IMR-90 (cell line): ENCODE measurements at regions not wholly inside any gene's neighbourhood (a gene's known extent, or its start where the extent isn't known, plus 50 kb on each side); places are given as distances from the start of the nearest gene placed in this dataset.

ENCODE experiments used
- ATAC-seq: fragments of 200-7000 bp; cut with Tn5 transposase; 2 replicates; pipeline ENCODE4 v1.9.1; 2020; ENCODE audit warnings: low read depth, mild to moderate bottlenecking, moderate library complexity
- BruUV-seq: library from RNA; stranded (reverse); fragments of 400-500 nt; replicated peaks from 2 replicates; lab custom pipeline; 2021; lab: Mats Ljungman, UMichigan
- CTCF ChIA-PET: fragments of 300-600 bp; formaldehyde crosslinking; extraction: SDS; loops from one replicate; lab custom pipeline; 2021; ENCODE audit warnings: antibody characterized with exemption; lab: Yijun Ruan, JAX
- POLR2A ChIA-PET: fragments of 300-600 bp; sonication (Branson Sonifier 250); formaldehyde crosslinking; loops from one replicate; lab custom pipeline; 2022; ENCODE audit warnings: antibody characterized with exemption; ENCODE audit not compliant: unreplicated experiment; lab: Charles Lee
- DNase-seq: peaks from one replicate; pipeline ENCODE4 v3.0.0; 2013
- H2AFZ ChIP-seq: replicated peaks from 2 replicates; pipeline ENCODE3; 2013; ENCODE audit warnings: low read length, mild to moderate bottlenecking; ENCODE audit not compliant: poor library complexity
- H2AK5ac ChIP-seq: 2 replicates; pipeline ENCODE4 v1.6.1; 2013; ENCODE audit warnings: low read depth, low read length, inconsistent platforms
- H2AK9ac ChIP-seq: replicated peaks from 2 replicates; pipeline ENCODE3; 2013; ENCODE audit warnings: mild to moderate bottlenecking, low read depth, low read length, moderate library complexity; ENCODE audit not compliant: poor library complexity
- H2BK120ac ChIP-seq: 2 replicates; pipeline ENCODE4 v1.6.1; 2013; ENCODE audit warnings: low read depth, low read length, inconsistent platforms
- H2BK15ac ChIP-seq: 3 replicates; pipeline ENCODE4 v1.6.1; 2013; ENCODE audit warnings: low read depth, low read length, inconsistent platforms
- H2BK20ac ChIP-seq: 2 replicates; pipeline ENCODE4 v1.6.1; 2013; ENCODE audit warnings: low read depth, mild to moderate bottlenecking, inconsistent platforms, low read length, moderate library complexity
- H2BK5ac ChIP-seq: 2 replicates; pipeline ENCODE4 v1.6.1; 2013; ENCODE audit warnings: mild to moderate bottlenecking, low read depth, low read length, inconsistent platforms; ENCODE audit not compliant: poor library complexity, severe bottlenecking
- H3K14ac ChIP-seq: replicated peaks from 2 replicates; pipeline ENCODE4 v1.6.1; 2013; ENCODE audit warnings: low read depth, low read length, inconsistent platforms
- H3K18ac ChIP-seq: 2 replicates; pipeline ENCODE4 v1.6.1; 2013; ENCODE audit warnings: low read depth, low read length, control low read depth
- H3K23ac ChIP-seq: 2 replicates; pipeline ENCODE4 v1.6.1; 2013; ENCODE audit warnings: low read depth, low read length, inconsistent platforms
- H3K27ac ChIP-seq: 2 replicates; pipeline ENCODE4 v1.5.1; 2013; ENCODE audit warnings: mild to moderate bottlenecking, control low read depth, low read length; ENCODE audit not compliant: insufficient read depth
- H3K27me3 ChIP-seq: 2 replicates; pipeline ENCODE4 v1.6.1; 2013; ENCODE audit warnings: low read length; ENCODE audit not compliant: control insufficient read depth, insufficient read depth
- H3K36me3 ChIP-seq: 2 replicates; pipeline ENCODE4 v1.6.1; 2013; ENCODE audit warnings: low read length, mixed read lengths; ENCODE audit not compliant: control insufficient read depth, insufficient read depth
- H3K4ac ChIP-seq: 2 replicates; pipeline ENCODE4 v1.6.1; 2013; ENCODE audit warnings: low read depth, low read length, inconsistent platforms
- H3K4me1 ChIP-seq: 2 replicates; pipeline ENCODE4 v1.6.1; 2013; ENCODE audit warnings: low read length, mixed read lengths; ENCODE audit not compliant: control insufficient read depth, insufficient read depth
- H3K4me2 ChIP-seq: 2 replicates; pipeline ENCODE4 v1.6.1; 2013; ENCODE audit warnings: low read depth, mild to moderate bottlenecking, control low read depth, low read length, moderate library complexity
- H3K4me3 ChIP-seq: 2 replicates; pipeline ENCODE4 v1.5.1; 2013; ENCODE audit warnings: low read depth, mild to moderate bottlenecking, control low read depth, low read length, moderate library complexity; ENCODE audit not compliant: insufficient read depth
- H3K56ac ChIP-seq: 2 replicates; pipeline ENCODE4 v1.6.1; 2013; ENCODE audit warnings: low read length, inconsistent platforms; ENCODE audit not compliant: insufficient read depth; ENCODE audit errors: extremely low read depth
- H3K79me1 ChIP-seq, 2 experiments: 2 replicates each; pipeline ENCODE4 v1.6.1; 2013; ENCODE audit warnings: low read length in 2 of 2, inconsistent platforms in 1 of 2, low read depth in 1 of 2
- H3K9ac ChIP-seq: 2 replicates; pipeline ENCODE4 v1.6.1; 2013; ENCODE audit warnings: low read depth, low read length, control low read depth
- H3K9me1 ChIP-seq: 2 replicates; pipeline ENCODE4 v1.6.1; 2013; ENCODE audit warnings: low read length, inconsistent platforms; ENCODE audit not compliant: insufficient read depth
- H3K9me3 ChIP-seq: 2 replicates; pipeline ENCODE4 v1.6.1; 2013; ENCODE audit warnings: low read length; ENCODE audit not compliant: control insufficient read depth, insufficient read depth
- H4K20me1 ChIP-seq: 2 replicates; pipeline ENCODE4 v1.6.1; 2013; ENCODE audit warnings: low read length, inconsistent platforms; ENCODE audit not compliant: insufficient read depth
- H4K5ac ChIP-seq: 2 replicates; pipeline ENCODE4 v1.6.1; 2013; ENCODE audit warnings: mild to moderate bottlenecking, low read depth, low read length, control low read depth
- H4K8ac ChIP-seq, 2 experiments: 2 replicates each; pipeline ENCODE4 v1.6.1; 2013; ENCODE audit warnings: low read depth in 2 of 2, low read length in 2 of 2, control low read depth in 1 of 2, inconsistent platforms in 1 of 2
- H4K91ac ChIP-seq: 2 replicates; pipeline ENCODE4 v1.6.1; 2013; ENCODE audit warnings: low read depth, low read length, inconsistent platforms; ENCODE audit not compliant: insufficient read depth
- BHLHE40 ChIP-seq: fragments of 150-350 bp; IDR thresholded peaks from 2 replicates; pipeline ENCODE4 v1.6.1; 2016; ENCODE audit warnings: mild to moderate bottlenecking, low read depth, low read length
- CHD1 ChIP-seq: IDR thresholded peaks from 2 replicates; pipeline ENCODE4 v1.6.1; 2012; ENCODE audit warnings: low read depth, low read length, improper control_type of control experiment
- FOS ChIP-seq: fragments of 150-350 bp; IDR thresholded peaks from 2 replicates; pipeline ENCODE4 v1.6.1; 2016; ENCODE audit warnings: low read depth, low read length
- MAZ ChIP-seq: IDR thresholded peaks from 2 replicates; pipeline ENCODE4 v1.6.1; 2012; ENCODE audit warnings: low read depth, mild to moderate bottlenecking, low read length, improper control_type of control experiment, moderate library complexity, borderline replicate concordance
- NFE2L2 ChIP-seq: fragments of 150-350 bp; IDR thresholded peaks from 2 replicates; pipeline ENCODE4 v1.6.1; 2016; ENCODE audit warnings: low read depth, mild to moderate bottlenecking, low read length
- RAD21 ChIP-seq: IDR thresholded peaks from 2 replicates; pipeline ENCODE4 v1.6.1; 2012; ENCODE audit warnings: low read length, improper control_type of control experiment
- WGBS, 2 experiments: methylation state at CpG; one replicate each; pipeline versions ENCODE4 v1.1.5 to v1.1.7; 2013; ENCODE audit warnings: missing lambda C conversion rate in 2 of 2; ENCODE audit not compliant: insufficient read length in 1 of 2; ENCODE audit errors: extremely low coverage in 2 of 2; 5-methylcytosine and 5-hydroxymethylcytosine counted together
- dilution Hi-C: fragments of 300-500 bp; cut with HindIII; formaldehyde crosslinking; loops from one replicate; pipeline ENCODE4 v1.14.3; 2018; ENCODE audit warnings: low sequenced_read_pairs; ENCODE audit not compliant: unreplicated experiment
- in situ Hi-C: fragments of 300-500 bp; cut with MboI; formaldehyde crosslinking; loops from 3 replicates; pipeline ENCODE4 v1.14.3; 2019; ENCODE audit warnings: low sequenced_read_pairs, inconsistent platforms, mixed read lengths
- intact Hi-C: fragments of 100-400 bp; cut with micrococcal nuclease; formaldehyde crosslinking; loops from 2 replicates; pipeline ENCODE4 v1.10.0; 2022
- TF ChIP-seq, protein P1 (sequence below): fragments of 150-350 bp; IDR thresholded peaks from 2 replicates; pipeline ENCODE4 v1.6.1; 2016; ENCODE audit warnings: low read depth, mild to moderate bottlenecking, low read length, moderate library complexity, borderline replicate concordance
- TF ChIP-seq, protein P2 (sequence below): fragments of 150-350 bp; IDR thresholded peaks from 2 replicates; pipeline ENCODE4 v1.6.1; 2017; ENCODE audit warnings: mild to moderate bottlenecking, antibody characterized with exemption, low read length, low read depth

DNA sequence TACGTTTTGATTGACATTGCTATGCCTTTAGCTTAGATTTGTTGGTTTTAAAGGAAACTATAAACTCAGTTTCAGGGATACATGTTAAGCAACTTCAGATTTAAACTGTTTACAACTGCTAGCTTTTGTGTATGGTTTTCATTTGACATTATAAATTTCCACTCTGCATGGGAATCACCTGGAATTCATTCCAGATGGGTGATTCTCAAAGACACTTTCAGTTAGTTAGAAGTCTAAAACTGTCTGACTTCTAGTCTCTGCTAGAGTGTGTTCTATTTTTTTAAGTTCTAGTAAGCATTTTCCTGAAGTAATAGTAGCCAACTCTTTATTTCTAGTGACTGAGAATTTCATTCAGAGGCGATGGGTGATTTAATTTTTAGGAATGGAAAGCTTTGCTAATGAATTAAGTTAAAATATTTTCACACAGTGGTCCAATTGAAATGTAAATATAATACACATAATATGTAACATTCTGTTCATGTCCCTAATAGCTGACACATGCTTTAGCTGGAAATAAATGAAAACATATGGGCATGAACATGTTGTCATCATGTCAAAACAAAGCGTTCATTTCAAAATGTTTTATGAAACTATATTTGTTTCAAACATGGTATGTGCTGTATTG lies 58.3 kb upstream of the CSNK1A1L start:
- H3K4me2 ChIP-seq: no peak overlapping the region
- H2BK20ac ChIP-seq: no peak overlapping the region
- dilution Hi-C loops: no loop called here
- H3K4me3 ChIP-seq: no peak overlapping the region
- H2AK5ac ChIP-seq: no peak overlapping the region
- in situ Hi-C loops: no loop called here
- H3K27me3 ChIP-seq: no peaks in the 10 kb centered on the region
- H3K9me1 ChIP-seq: no peaks in the 10 kb centered on the region
- no peak overlapping the region for H2AFZ ChIP-seq
- no CpG with 5 or more reads among the region's 3 CpGs for WGBS, 2 experiments
- H3K27ac ChIP-seq: no peak overlapping the region
- H4K8ac ChIP-seq: no peak overlapping the region
- no peak overlapping the region for H2BK120ac ChIP-seq
- no peak overlapping the region for H3K23ac ChIP-seq
- no peak overlapping the region for H3K9ac ChIP-seq
- no peak overlapping the region for H3K14ac ChIP-seq
- H3K18ac ChIP-seq: no peak overlapping the region
- no peak for TF ChIP-seq CHD1
- no peak for TF ChIP-seq NFE2L2
- no peak for TF ChIP-seq FOS
- TF ChIP-seq, protein P1, sequence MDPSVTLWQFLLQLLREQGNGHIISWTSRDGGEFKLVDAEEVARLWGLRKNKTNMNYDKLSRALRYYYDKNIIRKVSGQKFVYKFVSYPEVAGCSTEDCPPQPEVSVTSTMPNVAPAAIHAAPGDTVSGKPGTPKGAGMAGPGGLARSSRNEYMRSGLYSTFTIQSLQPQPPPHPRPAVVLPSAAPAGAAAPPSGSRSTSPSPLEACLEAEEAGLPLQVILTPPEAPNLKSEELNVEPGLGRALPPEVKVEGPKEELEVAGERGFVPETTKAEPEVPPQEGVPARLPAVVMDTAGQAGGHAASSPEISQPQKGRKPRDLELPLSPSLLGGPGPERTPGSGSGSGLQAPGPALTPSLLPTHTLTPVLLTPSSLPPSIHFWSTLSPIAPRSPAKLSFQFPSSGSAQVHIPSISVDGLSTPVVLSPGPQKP: no peak
- no peak for TF ChIP-seq RAD21
- no peak for TF ChIP-seq BHLHE40
- no peak for TF ChIP-seq MAZ
- TF ChIP-seq, protein P2, sequence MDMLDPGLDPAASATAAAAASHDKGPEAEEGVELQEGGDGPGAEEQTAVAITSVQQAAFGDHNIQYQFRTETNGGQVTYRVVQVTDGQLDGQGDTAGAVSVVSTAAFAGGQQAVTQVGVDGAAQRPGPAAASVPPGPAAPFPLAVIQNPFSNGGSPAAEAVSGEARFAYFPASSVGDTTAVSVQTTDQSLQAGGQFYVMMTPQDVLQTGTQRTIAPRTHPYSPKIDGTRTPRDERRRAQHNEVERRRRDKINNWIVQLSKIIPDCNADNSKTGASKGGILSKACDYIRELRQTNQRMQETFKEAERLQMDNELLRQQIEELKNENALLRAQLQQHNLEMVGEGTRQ: no peak
- ChIA-PET CTCF (no interaction called here), POLR2A (no interaction called here)
- H3K56ac ChIP-seq: no peak overlapping the region
- H3K36me3 ChIP-seq: no peaks in the 10 kb centered on the region
- H4K5ac ChIP-seq: no peak overlapping the region
- DNase-seq (no peak), ATAC-seq (no peak)
- H2BK15ac ChIP-seq: no peak overlapping the region
- no peak overlapping the region for H3K4ac ChIP-seq
- H4K91ac ChIP-seq: no peak overlapping the region
- no peak overlapping the region for H2BK5ac ChIP-seq
- no peaks in the 10 kb centered on the region; the same call in 1 of the 2 replicates for H3K9me3 ChIP-seq
- H3K4me1 ChIP-seq: no peaks in the 10 kb centered on the region
- no TSS peak for BruUV-seq
- no peak overlapping the region for H2AK9ac ChIP-seq
- H3K79me1 ChIP-seq: no peaks in the 10 kb centered on the region
- H4K20me1 ChIP-seq: no peaks in the 10 kb centered on the region
- intact Hi-C loops: no loop called here
